ENCODE measurements at regions not wholly inside any gene's neighbourhood (a gene's known extent, or its start where the extent isn't known, plus 50 kb on each side); places are given as distances from the start of the nearest gene placed in this dataset.

DNA sequence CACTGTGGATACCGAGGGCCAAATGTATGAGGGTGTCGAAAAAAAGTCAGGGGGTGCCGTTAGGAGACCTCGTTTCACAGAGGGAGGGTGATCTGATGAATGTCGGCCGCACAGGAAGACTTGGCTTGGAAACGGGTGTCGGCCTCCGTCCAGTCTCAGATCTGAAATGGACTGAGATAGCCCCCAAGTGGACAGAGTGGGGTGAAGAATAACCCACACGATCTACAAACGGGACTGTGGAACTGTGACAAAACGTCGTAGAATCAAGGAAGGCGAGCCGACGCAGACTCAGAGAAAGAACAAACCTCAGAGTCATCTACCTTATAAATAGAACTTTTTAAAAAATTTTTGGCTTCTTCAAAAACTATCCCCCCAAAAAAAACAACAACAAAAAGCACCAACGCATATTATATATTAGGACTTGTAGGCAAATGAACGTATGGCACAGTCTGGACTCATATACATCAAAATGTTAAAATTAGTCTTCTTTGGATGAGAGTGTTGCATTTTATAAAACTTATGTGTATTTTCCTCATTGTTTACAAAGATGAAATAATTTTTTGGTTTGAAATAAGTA, 63.8 kb upstream of the IRF2 start:
- Mint-ChIP-seq H3K9me3 (no peaks in the 10 kb centered on the region), H3K27ac (peak overlapping the region; percentile 90 to 100 (median 99)), H3K4me1 (peaks cover 19 to 43% (median 37%) of the 10 kb centered on the region in 4 donors), H3K27me3 (no peaks in the 10 kb centered on the region), H3K36me3 (no peaks in the 10 kb centered on the region), H3K4me3 (peak overlapping the region; percentile 90 to 99 (median 95))
- POLR2A ChIA-PET = interaction anchor here (0.7 to 4.1 kb wide), 11 partner anchors 31 to 274 kb away, joined by 3 to 81 read pairs (median 4); partner anchors contain the start of genes CASP3, IRF2 and PRIMPOL
- DNase-seq = peak; percentile 15 to 80 (median 62)
- ATAC-seq = peak; percentile 52 to 53

DNA sequence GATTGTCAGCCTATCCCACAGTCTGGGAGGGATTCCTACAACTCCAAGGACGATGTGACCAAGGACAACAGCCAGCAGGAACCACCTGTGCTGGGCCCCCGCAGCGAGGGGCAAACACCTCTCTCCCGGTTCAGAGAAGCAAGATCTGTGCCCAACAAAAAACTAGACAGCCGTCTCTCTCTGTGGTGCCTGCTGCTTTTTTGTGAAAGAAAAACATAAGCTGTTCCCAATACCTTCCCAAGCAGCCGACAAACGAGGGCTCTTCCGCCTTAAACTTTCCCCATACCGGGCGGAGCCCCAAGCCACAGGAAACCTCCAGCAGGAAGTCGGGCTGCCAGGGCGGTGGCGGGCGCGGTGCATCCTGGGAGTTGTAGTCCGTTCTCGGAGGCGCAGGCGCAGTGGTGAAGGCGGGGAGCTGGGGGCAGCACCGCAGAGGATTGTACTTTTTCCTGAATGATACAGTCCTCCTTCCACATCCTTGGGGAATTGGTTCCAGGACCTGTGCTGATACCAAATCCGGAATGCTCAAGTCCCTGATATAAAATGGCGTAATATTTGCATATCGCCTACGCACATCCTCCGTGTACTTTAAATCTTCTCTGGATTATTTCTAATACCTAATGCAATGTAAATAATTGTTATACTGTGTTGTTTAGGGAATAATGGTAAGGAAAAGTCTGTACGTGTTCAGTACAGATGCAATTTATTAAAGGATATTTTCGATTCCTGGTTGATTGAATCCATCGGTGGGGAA, 63.1 kb upstream of the IRF2 start:
- Mint-ChIP-seq H3K4me3 (peak overlapping the region; percentile 90 to 99 (median 95)), H3K27me3 (no peaks in the 10 kb centered on the region), H3K36me3 (no peaks in the 10 kb centered on the region), H3K9me3 (no peaks in the 10 kb centered on the region), H3K4me1 (peaks cover 19 to 49% (median 41%) of the 10 kb centered on the region in 4 donors), H3K27ac (peak overlapping the region; percentile 90 to 100 (median 99))
- ATAC-seq (peak; percentile 76), DNase-seq (peak; percentile 81 to 96 (median 88))
- POLR2A ChIA-PET = interaction anchor here (0.7 to 4.1 kb wide), 16 partner anchors 25 to 274 kb away, joined by 3 to 81 read pairs (median 3); partner anchors contain the start of genes CASP3, CENPU, IRF2 and PRIMPOL

DNA sequence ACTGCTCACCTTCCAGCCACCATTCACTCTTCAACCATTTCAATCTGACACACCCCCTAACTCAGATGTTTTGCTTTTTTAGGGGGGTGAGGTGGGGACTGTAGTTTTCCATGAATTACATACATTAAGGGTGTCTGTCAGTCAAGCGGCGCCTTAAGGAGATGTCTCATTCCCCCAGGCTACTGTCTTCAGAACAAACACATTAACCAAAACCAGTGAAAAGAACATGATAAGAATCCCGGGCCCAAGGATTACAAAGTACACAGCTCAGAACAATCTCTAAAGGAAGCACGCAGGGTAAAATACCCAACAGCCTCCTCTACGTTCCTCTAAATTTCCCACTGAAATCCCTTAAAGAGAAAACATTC, 62.5 kb upstream of the IRF2 start:
- peak overlapping the region; percentile 90 to 99 (median 95) for H3K4me3 Mint-ChIP-seq
- peak; percentile 21 to 32 for ATAC-seq
- POLR2A ChIA-PET = interaction anchor here (0.6 to 4.1 kb wide), 13 partner anchors 25 to 273 kb away, joined by 3 to 81 read pairs (median 4); partner anchors contain the start of genes CASP3, CENPU, IRF2 and PRIMPOL
- H3K9me3 Mint-ChIP-seq = no peaks in the 10 kb centered on the region
- H3K4me1 Mint-ChIP-seq = peaks cover 19 to 53% (median 41%) of the 10 kb centered on the region in 4 donors
- H3K36me3 Mint-ChIP-seq = no peaks in the 10 kb centered on the region
- peak overlapping the region; percentile 90 to 100 (median 99) for H3K27ac Mint-ChIP-seq
- no peak for DNase-seq
- no peaks in the 10 kb centered on the region for H3K27me3 Mint-ChIP-seq

DNA sequence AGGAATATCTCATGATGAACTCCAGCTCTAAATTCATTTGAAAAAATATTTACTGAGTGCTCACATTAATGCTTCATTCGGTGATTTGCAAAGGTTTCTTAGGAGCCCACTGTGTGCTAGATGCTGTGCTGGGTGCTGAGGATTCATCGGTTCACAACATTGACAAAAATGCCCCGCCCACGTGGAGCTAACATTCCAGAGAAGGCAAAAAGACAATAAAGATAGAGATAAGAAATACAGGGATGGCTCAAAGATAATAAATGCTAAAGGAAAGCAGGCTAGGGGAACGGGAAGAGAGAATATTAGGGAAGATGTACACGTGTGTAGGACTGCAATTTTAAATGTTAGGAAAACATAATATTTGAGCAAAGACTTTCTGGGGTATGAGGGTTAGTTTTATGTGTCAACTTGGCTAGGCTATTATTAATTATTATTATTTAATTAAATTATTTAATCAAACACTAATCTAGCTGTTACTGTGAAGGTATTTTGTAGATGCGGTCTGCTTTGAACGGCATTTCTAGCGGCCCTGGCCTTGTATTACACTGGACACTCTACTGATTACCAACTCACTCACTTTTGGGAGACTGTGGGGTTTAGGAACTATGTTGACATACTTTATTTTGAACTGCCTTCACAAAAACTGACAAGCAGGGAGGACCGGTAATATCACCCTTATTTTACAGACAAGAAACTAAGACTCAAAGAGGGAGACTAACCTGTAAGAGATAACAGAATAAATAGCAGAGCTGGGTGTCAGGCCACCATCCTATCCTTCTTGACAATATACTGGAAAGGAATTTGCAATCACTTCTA, 61.9 kb upstream of the IRF2 start:
- ATAC-seq = no peak
- no peaks in the 10 kb centered on the region for H3K27me3 Mint-ChIP-seq
- peak overlapping the region; percentile 90 to 100 (median 99) for H3K27ac Mint-ChIP-seq
- POLR2A ChIA-PET = interaction anchor here (0.6 to 4.1 kb wide), 13 partner anchors 24 to 272 kb away, joined by 3 to 81 read pairs (median 6); partner anchors contain the start of genes CASP3, CENPU, IRF2 and PRIMPOL
- H3K36me3 Mint-ChIP-seq = no peaks in the 10 kb centered on the region
- H3K9me3 Mint-ChIP-seq = no peaks in the 10 kb centered on the region
- no peak for DNase-seq
- peaks cover 20 to 57% (median 42%) of the 10 kb centered on the region in 4 donors for H3K4me1 Mint-ChIP-seq
- H3K4me3 Mint-ChIP-seq = peak overlapping the region; percentile 90 to 99 (median 95)

DNA sequence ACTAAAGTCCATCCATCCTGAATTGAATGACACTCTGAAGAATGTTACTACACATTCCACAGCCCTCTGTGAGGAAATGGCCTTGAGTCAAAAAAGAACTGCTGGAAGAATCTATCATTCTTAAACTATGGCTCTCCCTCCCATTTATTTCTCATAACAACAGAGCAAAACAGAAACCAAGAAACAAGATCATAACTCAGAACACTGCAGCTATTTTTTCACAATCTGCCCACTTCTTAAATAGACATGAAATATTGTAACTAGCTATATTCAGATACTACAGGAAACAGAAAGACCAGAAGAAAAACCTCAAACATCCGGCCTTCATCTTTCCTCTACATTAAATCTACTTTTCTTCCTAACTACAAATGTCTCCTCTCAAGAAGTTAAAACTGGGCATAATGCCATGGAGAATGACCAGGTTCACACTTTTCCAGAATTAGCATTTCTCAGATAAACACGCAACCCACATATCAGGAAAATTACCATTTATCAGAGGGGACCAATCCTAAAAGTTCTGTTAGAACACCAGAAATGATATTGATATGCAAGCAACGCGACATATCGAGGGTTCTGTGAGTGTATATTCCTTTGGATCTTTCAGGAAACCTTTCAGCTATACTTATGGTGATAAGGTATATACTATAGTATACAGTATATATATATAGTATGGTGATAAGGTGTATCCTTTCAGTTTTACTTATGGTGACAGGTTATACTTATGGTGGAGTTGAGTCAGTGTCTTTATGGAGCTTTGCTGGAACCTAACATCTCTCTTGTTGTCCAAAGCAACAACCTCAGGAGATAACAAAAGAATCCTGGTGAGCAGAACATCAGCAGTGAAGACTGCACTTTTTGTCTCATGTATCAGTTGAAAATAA, 60.4 kb upstream of the IRF2 start:
- Mint-ChIP-seq H3K27ac (peak overlapping the region; percentile 84 to 100 (median 91)), H3K4me1 (peaks cover 20 to 70% (median 45%) of the 10 kb centered on the region in 4 donors), H3K36me3 (peaks cover 0 to 3% (median 0%) of the 10 kb centered on the region in 3 donors), H3K9me3 (no peaks in the 10 kb centered on the region), H3K27me3 (no peaks in the 10 kb centered on the region), H3K4me3 (peak overlapping the region; percentile 60 to 94 (median 76))
- POLR2A ChIA-PET = interaction anchor here (0.6 to 4.1 kb wide), 11 partner anchors 20 to 955 kb away, joined by 3 to 81 read pairs (median 4); partner anchors contain the start of genes CASP3 and IRF2
- peak; percentile 41 to 66 for ATAC-seq
- peak in 5 of 10 donors; percentile 4 to 78 (median 64) for DNase-seq

DNA sequence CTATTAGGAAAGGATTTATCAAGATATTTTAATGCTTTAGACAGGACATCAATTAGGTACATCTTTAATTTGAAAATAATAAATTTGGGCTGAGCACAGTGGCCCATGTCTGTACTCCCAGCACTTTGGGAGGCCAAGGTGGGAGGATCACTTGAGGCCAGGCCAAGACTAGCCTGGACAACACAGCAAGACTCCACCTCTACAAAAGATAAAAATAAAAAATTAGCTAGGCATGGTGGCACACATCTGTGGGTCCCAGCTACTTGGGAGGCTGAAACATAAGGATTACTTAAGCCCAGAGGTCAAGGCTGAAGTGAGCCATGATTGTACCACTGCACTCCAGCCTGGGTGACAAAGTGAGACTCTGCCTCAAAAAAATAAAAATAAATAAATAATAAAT, 59.6 kb upstream of the IRF2 start:
- POLR2A ChIA-PET = interaction anchor here (0.6 to 4.1 kb wide), 8 partner anchors 20 to 270 kb away, joined by 3 to 81 read pairs (median 4); partner anchors contain the start of genes CASP3 and IRF2
- Mint-ChIP-seq H3K4me3 (peak overlapping the region; percentile 7 to 91 (median 36)), H3K27me3 (no peaks in the 10 kb centered on the region), H3K9me3 (peaks cover 0 to 3% (median 0%) of the 10 kb centered on the region in 9 donors), H3K36me3 (peaks cover 0 to 3% (median 0%) of the 10 kb centered on the region in 3 donors), H3K27ac (peak overlapping the region; percentile 27 to 94 (median 90)), H3K4me1 (peaks cover 23 to 77% (median 52%) of the 10 kb centered on the region in 4 donors)
- no peak for ATAC-seq
- no peak for DNase-seq

DNA sequence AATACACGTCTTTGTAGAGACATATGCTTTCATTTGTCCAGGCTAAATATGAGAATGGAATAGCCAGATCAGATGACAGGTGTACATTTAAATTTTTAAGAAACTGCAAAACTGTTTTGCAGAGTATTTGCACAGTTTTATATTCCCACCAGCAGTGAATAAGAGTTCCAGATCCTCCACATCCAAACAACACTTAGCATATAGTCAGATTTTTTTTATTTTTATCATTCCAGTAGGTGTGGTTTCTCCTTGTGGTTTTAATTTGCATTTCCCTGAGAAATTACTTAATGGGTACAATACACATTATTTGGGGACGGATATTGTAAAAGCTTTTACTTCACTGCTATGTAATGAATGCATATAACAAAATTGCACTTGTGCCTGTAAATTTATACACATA, 56.7 kb upstream of the IRF2 start:
- ATAC-seq = no peak
- Mint-ChIP-seq H3K4me1 (peaks cover 18 to 79% (median 50%) of the 10 kb centered on the region in 4 donors), H3K4me3 (no peak overlapping the region), H3K27ac (peak overlapping the region in 2 of 10 donors; percentile 52 to 90), H3K36me3 (peaks cover 0 to 3% (median 0%) of the 10 kb centered on the region in 3 donors), H3K9me3 (peaks cover 0 to 3% (median 0%) of the 10 kb centered on the region in 9 donors), H3K27me3 (no peaks in the 10 kb centered on the region)
- POLR2A ChIA-PET = no interaction called here
- no peak for DNase-seq

DNA sequence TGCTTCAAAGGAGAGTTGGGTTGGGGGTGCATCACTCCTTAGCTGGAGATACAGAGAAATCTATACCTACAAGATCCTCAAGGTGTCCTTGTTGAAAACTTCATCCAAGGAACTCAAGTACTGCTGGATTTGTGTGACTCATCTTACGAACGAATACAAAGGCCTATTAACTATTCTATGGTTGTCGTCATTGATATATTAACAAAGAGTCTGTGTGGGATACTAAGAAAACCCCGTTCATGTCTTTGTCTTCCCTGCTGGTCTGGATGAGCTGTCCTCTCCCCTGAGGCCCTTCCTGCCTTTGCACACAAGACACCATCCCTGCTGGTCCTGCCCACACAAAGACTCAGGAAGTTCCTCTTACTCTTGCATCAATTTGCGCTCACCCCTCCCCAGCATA, 54.9 kb upstream of the IRF2 start:
- no peaks in the 10 kb centered on the region for H3K27me3 Mint-ChIP-seq
- ATAC-seq (no peak), DNase-seq (no peak)
- POLR2A ChIA-PET = no interaction called here
- H3K9me3 Mint-ChIP-seq = peaks cover 0 to 15% (median 8%) of the 10 kb centered on the region in 9 donors
- peak overlapping the region in 1 of 10 donors; percentile 2 for H3K4me3 Mint-ChIP-seq
- H3K4me1 Mint-ChIP-seq = peaks cover 18 to 67% (median 34%) of the 10 kb centered on the region in 4 donors
- peak overlapping the region in 5 of 10 donors; percentile 11 to 90 (median 28) for H3K27ac Mint-ChIP-seq
- H3K36me3 Mint-ChIP-seq = peaks cover 0 to 11% (median 9%) of the 10 kb centered on the region in 3 donors

DNA sequence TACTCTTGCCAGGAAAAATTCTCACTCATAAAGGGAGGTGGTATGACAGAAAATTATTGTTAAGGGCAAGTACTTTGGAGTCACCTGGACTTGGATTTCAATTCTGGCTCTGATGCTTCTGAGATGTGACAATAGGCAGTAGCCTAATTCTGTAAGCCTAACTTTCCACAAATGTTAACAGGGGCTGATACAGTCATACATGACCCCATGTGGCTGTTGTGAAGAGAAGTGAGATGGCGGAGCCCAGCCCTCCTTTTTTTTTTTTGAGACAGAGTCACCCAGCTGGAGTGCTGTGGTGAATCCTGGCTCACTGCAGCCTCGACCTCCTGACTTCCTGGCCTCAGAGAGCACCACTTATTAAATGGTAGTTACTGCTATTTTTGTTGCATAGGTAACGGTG, 54.4 kb upstream of the IRF2 start:
- Mint-ChIP-seq H3K4me3 (no peak overlapping the region), H3K27me3 (no peaks in the 10 kb centered on the region), H3K36me3 (peaks cover 0 to 13% (median 9%) of the 10 kb centered on the region in 3 donors), H3K9me3 (peaks cover 0 to 19% (median 10%) of the 10 kb centered on the region in 9 donors), H3K27ac (peak overlapping the region in 2 of 10 donors; percentile 33 to 52), H3K4me1 (peaks cover 18 to 63% (median 31%) of the 10 kb centered on the region in 4 donors)
- DNase-seq (no peak), ATAC-seq (no peak)
- POLR2A ChIA-PET = no interaction called here

DNA sequence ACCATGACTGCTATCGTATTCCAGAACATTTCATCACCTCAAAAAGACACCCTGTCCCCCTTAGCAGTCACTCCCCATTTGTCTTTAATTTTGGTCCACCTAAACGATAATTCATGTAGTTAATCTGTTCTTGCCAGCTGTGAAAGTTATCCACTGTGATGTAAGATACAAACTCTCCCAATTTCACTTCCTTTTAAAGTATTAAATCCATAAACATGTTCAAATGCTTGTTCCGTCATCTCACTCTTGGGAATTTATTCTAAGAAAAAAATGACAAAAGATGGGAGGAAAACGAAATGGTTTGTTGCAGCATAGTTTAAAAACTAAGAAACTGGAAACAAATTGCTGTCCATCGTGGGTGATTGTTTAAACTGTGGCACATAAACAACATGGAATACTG, 53.7 kb upstream of the IRF2 start:
- H3K4me3 Mint-ChIP-seq = no peak overlapping the region
- H3K4me1 Mint-ChIP-seq = peaks cover 12 to 57% (median 25%) of the 10 kb centered on the region in 4 donors
- no peak for ATAC-seq

DNA sequence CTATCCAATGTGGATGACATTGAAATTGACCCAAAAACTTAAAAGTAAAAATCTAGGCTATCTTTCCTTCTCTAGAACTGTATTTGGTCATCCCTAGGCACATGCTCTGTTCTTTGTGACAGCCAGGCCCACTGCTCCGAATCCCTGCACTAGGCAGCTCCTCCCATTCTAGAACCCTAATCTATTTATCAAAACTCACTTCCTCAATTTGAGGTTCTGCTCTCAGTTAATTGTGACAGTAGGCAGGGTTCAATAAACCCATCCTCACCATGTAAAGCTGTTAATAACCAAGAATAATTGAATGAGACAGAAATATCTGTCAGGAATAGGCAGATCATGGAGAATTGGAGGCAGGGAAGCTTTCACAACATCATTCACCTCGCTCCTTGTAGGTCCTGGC, 51.9 kb upstream of the IRF2 start:
- H3K27ac Mint-ChIP-seq = no peak overlapping the region
- POLR2A ChIA-PET = no interaction called here
- DNase-seq = no peak

More for the DNA sequence above, 53.7 kb upstream of the IRF2 start:
- POLR2A ChIA-PET = interaction anchor here (0.7 to 1.0 kb wide), 2 partner anchors 24 to 36 kb away, joined by 3 read pairs; no protein-coding TSS in a partner anchor
- no peak for DNase-seq
- Mint-ChIP-seq H3K27ac (peak overlapping the region in 1 of 10 donors; percentile 6), H3K27me3 (no peaks in the 10 kb centered on the region), H3K36me3 (peaks cover 0 to 13% (median 9%) of the 10 kb centered on the region in 3 donors), H3K9me3 (peaks cover 0 to 19% (median 10%) of the 10 kb centered on the region in 9 donors)

More for the DNA sequence above, 51.9 kb upstream of the IRF2 start:
- Mint-ChIP-seq H3K4me1 (peaks cover 10 to 43% (median 21%) of the 10 kb centered on the region in 4 donors), H3K9me3 (peaks cover 0 to 27% (median 10%) of the 10 kb centered on the region in 9 donors), H3K4me3 (no peak overlapping the region), H3K36me3 (peaks cover 0 to 13% (median 9%) of the 10 kb centered on the region in 3 donors), H3K27me3 (no peaks in the 10 kb centered on the region)
- no peak for ATAC-seq
